ENCODE measurements at regions not wholly inside any gene's neighbourhood (a gene's known extent, or its start where the extent isn't known, plus 50 kb on each side); places are given as distances from the start of the nearest gene placed in this dataset.

GRCh38 chr19:28726533-28727479 is 486.1 kb downstream of the UQCRFS1 start (continued):
- no peak for TF ChIP-seq ZBTB49 (tag by site-specific recombination; IDR thresholded peaks at IDR 0.05; ENCODE audit: low read depth)
- TF ChIP-seq, protein P1, sequence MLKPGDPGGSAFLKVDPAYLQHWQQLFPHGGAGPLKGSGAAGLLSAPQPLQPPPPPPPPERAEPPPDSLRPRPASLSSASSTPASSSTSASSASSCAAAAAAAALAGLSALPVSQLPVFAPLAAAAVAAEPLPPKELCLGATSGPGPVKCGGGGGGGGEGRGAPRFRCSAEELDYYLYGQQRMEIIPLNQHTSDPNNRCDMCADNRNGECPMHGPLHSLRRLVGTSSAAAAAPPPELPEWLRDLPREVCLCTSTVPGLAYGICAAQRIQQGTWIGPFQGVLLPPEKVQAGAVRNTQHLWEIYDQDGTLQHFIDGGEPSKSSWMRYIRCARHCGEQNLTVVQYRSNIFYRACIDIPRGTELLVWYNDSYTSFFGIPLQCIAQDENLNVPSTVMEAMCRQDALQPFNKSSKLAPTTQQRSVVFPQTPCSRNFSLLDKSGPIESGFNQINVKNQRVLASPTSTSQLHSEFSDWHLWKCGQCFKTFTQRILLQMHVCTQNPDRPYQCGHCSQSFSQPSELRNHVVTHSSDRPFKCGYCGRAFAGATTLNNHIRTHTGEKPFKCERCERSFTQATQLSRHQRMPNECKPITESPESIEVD (tag by site-specific recombination; IDR thresholded peaks at IDR 0.05), result no peak
- TF ChIP-seq ZNF394 (tag by site-specific recombination; IDR thresholded peaks at IDR 0.05; ENCODE audit: borderline replicate concordance), result no peak
- TF ChIP-seq, protein P2, sequence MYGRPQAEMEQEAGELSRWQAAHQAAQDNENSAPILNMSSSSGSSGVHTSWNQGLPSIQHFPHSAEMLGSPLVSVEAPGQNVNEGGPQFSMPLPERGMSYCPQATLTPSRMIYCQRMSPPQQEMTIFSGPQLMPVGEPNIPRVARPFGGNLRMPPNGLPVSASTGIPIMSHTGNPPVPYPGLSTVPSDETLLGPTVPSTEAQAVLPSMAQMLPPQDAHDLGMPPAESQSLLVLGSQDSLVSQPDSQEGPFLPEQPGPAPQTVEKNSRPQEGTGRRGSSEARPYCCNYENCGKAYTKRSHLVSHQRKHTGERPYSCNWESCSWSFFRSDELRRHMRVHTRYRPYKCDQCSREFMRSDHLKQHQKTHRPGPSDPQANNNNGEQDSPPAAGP (tag by site-specific recombination; IDR thresholded peaks at IDR 0.05), result no peak
- TF ChIP-seq BCL11A (tag by site-specific recombination; IDR thresholded peaks at IDR 0.05; ENCODE audit: low read depth), result no peak
- TF ChIP-seq ZBTB8A (tag by site-specific recombination; IDR thresholded peaks at IDR 0.05), result no peak
- no peak for TF ChIP-seq ZNF26 (tag by site-specific recombination; IDR thresholded peaks at IDR 0.05)
- no peak for TF ChIP-seq ZNF558 (tag by site-specific recombination; IDR thresholded peaks at IDR 0.05)
- TF ChIP-seq ZNF2 (tag by site-specific recombination; IDR thresholded peaks at IDR 0.05), result no peak
- TF ChIP-seq EGR2 (tag by site-specific recombination; IDR thresholded peaks at IDR 0.05; ENCODE audit: low read depth), result 0 out of 2 replicates have a peak, but pooled peaks have one; percentile 21
- TF ChIP-seq, protein P3, sequence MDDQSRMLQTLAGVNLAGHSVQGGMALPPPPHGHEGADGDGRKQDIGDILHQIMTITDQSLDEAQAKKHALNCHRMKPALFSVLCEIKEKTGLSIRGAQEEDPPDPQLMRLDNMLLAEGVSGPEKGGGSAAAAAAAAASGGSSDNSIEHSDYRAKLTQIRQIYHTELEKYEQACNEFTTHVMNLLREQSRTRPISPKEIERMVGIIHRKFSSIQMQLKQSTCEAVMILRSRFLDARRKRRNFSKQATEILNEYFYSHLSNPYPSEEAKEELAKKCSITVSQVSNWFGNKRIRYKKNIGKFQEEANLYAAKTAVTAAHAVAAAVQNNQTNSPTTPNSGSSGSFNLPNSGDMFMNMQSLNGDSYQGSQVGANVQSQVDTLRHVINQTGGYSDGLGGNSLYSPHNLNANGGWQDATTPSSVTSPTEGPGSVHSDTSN (CRISPR knock-in tag; IDR thresholded peaks at IDR 0.05), result no peak
- TF ChIP-seq ZNF248 (tag by site-specific recombination; IDR thresholded peaks at IDR 0.05), result no peak
- TF ChIP-seq ZIC2 (tag by site-specific recombination; IDR thresholded peaks at IDR 0.05), result no peak
- no peak for TF ChIP-seq ZNF658 (tag by site-specific recombination; IDR thresholded peaks at IDR 0.05)
- no peak for TF ChIP-seq ZNF302 (tag by site-specific recombination; IDR thresholded peaks at IDR 0.05; ENCODE audit: low read depth)
- TF ChIP-seq ZBTB17 (tag by site-specific recombination; IDR thresholded peaks at IDR 0.05), result no peak
- TF ChIP-seq ZNF660 (tag by site-specific recombination; IDR thresholded peaks at IDR 0.05), result no peak
- TF ChIP-seq PATZ1 (tag by site-specific recombination; IDR thresholded peaks at IDR 0.05), result no peak
- 0 out of 2 replicates have a peak, but pooled peaks have one; percentile 19 for TF ChIP-seq ZNF433 (tag by site-specific recombination; IDR thresholded peaks at IDR 0.05; ENCODE audit: low read depth)
- TF ChIP-seq ZNF280D (tag by site-specific recombination; IDR thresholded peaks at IDR 0.05), result no peak
- TF ChIP-seq ZNF677 (tag by site-specific recombination; IDR thresholded peaks at IDR 0.05), result 0 out of 2 replicates have a peak, but pooled peaks have one; percentile 2
- peak; percentile 10; the same call in 1 of the 2 replicates for TF ChIP-seq SCRT1 (tag by site-specific recombination; IDR thresholded peaks at IDR 0.05; ENCODE audit: borderline replicate concordance)
- TF ChIP-seq ZSCAN18 (tag by site-specific recombination; IDR thresholded peaks at IDR 0.05), result no peak
